ENCODE measurements at regions not wholly inside any gene's neighbourhood (a gene's known extent, or its start where the extent isn't known, plus 50 kb on each side); places are given as distances from the start of the nearest gene placed in this dataset.
"Not testable (repeated sequence)": the region's sequence is repeated elsewhere in the genome, so short reads cannot be mapped to it uniquely, and the experiment has no call there.

DNA sequence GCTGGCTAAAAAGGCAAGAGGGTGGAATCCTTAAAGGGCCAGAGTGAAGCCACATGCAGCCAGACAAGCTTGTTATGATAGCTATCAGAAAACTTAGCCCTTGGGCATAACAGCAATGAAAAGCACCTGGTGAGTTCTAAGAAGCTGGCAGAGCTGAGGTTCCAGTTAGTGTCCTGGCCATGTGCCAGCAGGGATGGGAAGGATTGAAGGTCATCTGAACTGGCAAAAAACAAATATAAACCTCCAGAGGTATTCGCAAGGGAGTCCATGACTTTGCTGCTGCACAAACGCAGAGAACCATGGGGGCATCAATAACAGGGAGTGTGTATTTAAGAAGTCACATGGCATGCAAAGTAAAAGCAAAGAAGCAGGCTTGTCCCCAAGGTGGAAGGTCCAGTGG is 208.9 kb downstream of the FAM47A start:
- Histone ChIP-seq H3K4me3 (ENCODE audit: insufficient read length, low read depth) (no peak overlapping the region), H3K9ac (ENCODE audit: insufficient read length, low read depth) (no peak overlapping the region), H3K4me1 (ENCODE audit: insufficient read depth, insufficient read length) (no peaks in the 10 kb centered on the region), H3K36me3 (ENCODE audit: insufficient read depth, insufficient read length, low read length) (no peaks in the 10 kb centered on the region), H3K9me3 (ENCODE audit: insufficient read depth, low read length) (peaks cover 8% of the 10 kb centered on the region; the same call in 1 of the 2 replicates), H3K27me3 (ENCODE audit: insufficient read depth, insufficient read length) (no peaks in the 10 kb centered on the region)
- no peak for DNase-seq (ENCODE audit: low read depth, low spot score)
- TF ChIP-seq ZNF274 (IDR thresholded peaks at IDR 0.05; ENCODE audit: low read depth, low read length), result no peak
- no peak for TF ChIP-seq YY1 (IDR thresholded peaks at IDR 0.05; ENCODE audit: insufficient read depth, insufficient read length)
- no peak for TF ChIP-seq SUZ12 (IDR thresholded peaks at IDR 0.05; ENCODE audit: extremely low read depth, insufficient read depth, insufficient read length)

DNA sequence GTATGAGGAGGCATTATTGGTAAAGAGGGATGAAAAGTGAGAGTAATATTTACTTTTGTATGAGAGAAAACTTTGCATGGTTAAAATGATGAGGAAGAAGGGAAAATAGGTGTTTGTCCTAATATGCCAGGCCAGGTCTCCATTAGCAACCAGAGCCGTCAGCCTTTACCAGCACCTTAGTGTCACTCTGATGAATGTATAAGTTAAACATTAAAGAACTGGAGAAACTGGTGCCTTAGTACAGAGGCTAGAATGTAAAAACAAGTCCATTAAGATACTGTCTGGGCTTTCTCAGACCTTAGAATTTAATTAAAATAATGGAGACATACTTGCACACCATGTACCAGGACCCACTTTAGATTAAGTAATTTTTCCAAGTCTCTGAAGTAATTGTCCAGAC is 222.3 kb downstream of the FAM47A start:
- Histone ChIP-seq H3K9ac (ENCODE audit: insufficient read length, low read depth) (no peak overlapping the region), H3K36me3 (ENCODE audit: insufficient read depth, insufficient read length, low read length) (no peaks in the 10 kb centered on the region), H3K4me1 (ENCODE audit: insufficient read depth, insufficient read length) (no peaks in the 10 kb centered on the region), H3K27me3 (ENCODE audit: insufficient read depth, insufficient read length) (peaks cover 9% of the 10 kb centered on the region), H3K4me3 (ENCODE audit: insufficient read length, low read depth) (no peak overlapping the region), H3K9me3 (ENCODE audit: insufficient read depth, low read length) (no peaks in the 10 kb centered on the region)
- TF ChIP-seq YY1 (IDR thresholded peaks at IDR 0.05; ENCODE audit: insufficient read depth, insufficient read length) (no peak), SUZ12 (IDR thresholded peaks at IDR 0.05; ENCODE audit: extremely low read depth, insufficient read depth, insufficient read length) (no peak)
- no peak for DNase-seq (ENCODE audit: low read depth, low spot score)

DNA sequence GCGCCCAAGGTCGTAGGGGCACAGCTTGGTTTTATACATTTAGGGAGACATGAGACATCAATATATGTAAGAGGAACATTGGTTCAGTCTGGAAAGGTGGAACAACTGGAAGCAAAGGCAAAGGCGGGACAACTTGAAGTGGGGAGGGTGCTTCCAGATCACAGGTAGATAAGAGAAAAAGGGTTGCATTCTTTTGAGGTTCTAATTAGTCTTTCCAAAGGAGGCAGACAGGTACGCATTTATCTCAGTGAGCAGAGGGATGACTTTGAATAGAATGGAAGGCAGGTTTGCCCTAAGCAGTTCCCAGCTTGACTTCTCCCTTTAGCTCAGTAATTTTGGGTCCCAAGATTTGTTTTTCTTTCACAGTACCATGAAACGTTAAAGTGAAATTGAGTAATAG is 223.2 kb downstream of the FAM47A start:
- Histone ChIP-seq H3K36me3 (ENCODE audit: insufficient read depth, insufficient read length, low read length) (no peaks in the 10 kb centered on the region), H3K4me3 (ENCODE audit: insufficient read length, low read depth) (no peak overlapping the region)

DNA sequence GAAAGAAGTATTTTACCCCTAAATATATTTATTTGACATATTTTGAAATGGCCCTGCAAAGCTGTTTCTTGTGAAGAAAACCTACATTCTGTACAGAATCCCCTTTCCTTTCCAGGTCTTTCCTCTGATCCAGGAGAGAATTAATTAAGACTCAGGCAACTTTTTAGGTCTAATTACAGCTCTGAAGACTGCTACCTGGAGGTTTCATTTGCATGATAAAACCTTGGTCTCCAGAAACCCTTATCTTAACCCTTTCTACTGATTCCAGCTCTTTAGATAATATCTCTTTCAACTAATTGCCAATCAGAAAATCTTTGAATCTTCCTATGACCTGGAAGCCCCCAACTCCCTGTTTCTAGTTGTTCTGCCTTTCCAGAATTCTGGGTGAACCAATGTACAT is 224.0 kb downstream of the FAM47A start:
- Histone ChIP-seq H3K36me3 (ENCODE audit: insufficient read depth, insufficient read length, low read length) (no peaks in the 10 kb centered on the region), H3K9me3 (ENCODE audit: insufficient read depth, low read length) (no peaks in the 10 kb centered on the region), H3K4me3 (ENCODE audit: insufficient read length, low read depth) (no peak overlapping the region), H3K27me3 (ENCODE audit: insufficient read depth, insufficient read length) (peaks cover 9% of the 10 kb centered on the region), H3K9ac (ENCODE audit: insufficient read length, low read depth) (no peak overlapping the region), H3K4me1 (ENCODE audit: insufficient read depth, insufficient read length) (no peaks in the 10 kb centered on the region)
- TF ChIP-seq SUZ12 (IDR thresholded peaks at IDR 0.05; ENCODE audit: extremely low read depth, insufficient read depth, insufficient read length), result no peak
- no peak for TF ChIP-seq YY1 (IDR thresholded peaks at IDR 0.05; ENCODE audit: insufficient read depth, insufficient read length)
- no peak for TF ChIP-seq ZNF274 (IDR thresholded peaks at IDR 0.05; ENCODE audit: low read depth, low read length)
- no peak for DNase-seq (ENCODE audit: low read depth, low spot score)

More for the DNA sequence above, 223.2 kb downstream of the FAM47A start:
- Histone ChIP-seq H3K27me3 (ENCODE audit: insufficient read depth, insufficient read length) (peaks cover 9% of the 10 kb centered on the region), H3K9me3 (ENCODE audit: insufficient read depth, low read length) (no peaks in the 10 kb centered on the region), H3K4me1 (ENCODE audit: insufficient read depth, insufficient read length) (no peaks in the 10 kb centered on the region), H3K9ac (ENCODE audit: insufficient read length, low read depth) (no peak overlapping the region)
- no peak for DNase-seq (ENCODE audit: low read depth, low spot score)
- TF ChIP-seq YY1 (IDR thresholded peaks at IDR 0.05; ENCODE audit: insufficient read depth, insufficient read length), result no peak
- TF ChIP-seq ZNF274 (IDR thresholded peaks at IDR 0.05; ENCODE audit: low read depth, low read length), result no peak
- TF ChIP-seq SUZ12 (IDR thresholded peaks at IDR 0.05; ENCODE audit: extremely low read depth, insufficient read depth, insufficient read length), result no peak

DNA sequence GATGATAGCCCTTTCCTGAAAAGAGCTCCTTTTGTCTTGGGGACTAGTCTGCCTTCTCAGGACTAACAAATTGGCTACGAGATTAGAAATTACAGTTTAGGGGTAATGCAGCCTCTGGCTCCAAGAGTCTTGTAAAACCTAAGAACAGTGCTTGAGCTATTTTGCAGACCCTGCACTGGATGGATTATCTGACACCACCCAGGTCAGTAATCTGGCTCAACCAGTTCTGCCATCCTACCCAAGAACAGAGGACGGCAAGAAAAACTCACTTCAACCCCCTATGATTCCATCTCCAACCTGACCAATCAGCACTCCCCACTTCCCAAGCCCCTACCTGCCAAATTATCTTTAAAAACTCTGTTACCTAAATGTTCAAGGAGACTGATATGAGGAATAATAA is 225.1 kb downstream of the FAM47A start:
- no peak overlapping the region for H3K4me3 ChIP-seq (ENCODE audit: insufficient read length, low read depth)
- H3K27me3 ChIP-seq (ENCODE audit: insufficient read depth, insufficient read length), result peaks cover 4% of the 10 kb centered on the region
- no peaks in the 10 kb centered on the region for H3K4me1 ChIP-seq (ENCODE audit: insufficient read depth, insufficient read length)
- no peaks in the 10 kb centered on the region for H3K9me3 ChIP-seq (ENCODE audit: insufficient read depth, low read length)
- DNase-seq (ENCODE audit: low read depth, low spot score), result no peak
- H3K36me3 ChIP-seq (ENCODE audit: insufficient read depth, insufficient read length, low read length), result no peaks in the 10 kb centered on the region
- no peak for TF ChIP-seq ZNF274 (IDR thresholded peaks at IDR 0.05; ENCODE audit: low read depth, low read length)
- TF ChIP-seq YY1 (IDR thresholded peaks at IDR 0.05; ENCODE audit: insufficient read depth, insufficient read length), result no peak
- TF ChIP-seq SUZ12 (IDR thresholded peaks at IDR 0.05; ENCODE audit: extremely low read depth, insufficient read depth, insufficient read length), result no peak
- H3K9ac ChIP-seq (ENCODE audit: insufficient read length, low read depth), result no peak overlapping the region

DNA sequence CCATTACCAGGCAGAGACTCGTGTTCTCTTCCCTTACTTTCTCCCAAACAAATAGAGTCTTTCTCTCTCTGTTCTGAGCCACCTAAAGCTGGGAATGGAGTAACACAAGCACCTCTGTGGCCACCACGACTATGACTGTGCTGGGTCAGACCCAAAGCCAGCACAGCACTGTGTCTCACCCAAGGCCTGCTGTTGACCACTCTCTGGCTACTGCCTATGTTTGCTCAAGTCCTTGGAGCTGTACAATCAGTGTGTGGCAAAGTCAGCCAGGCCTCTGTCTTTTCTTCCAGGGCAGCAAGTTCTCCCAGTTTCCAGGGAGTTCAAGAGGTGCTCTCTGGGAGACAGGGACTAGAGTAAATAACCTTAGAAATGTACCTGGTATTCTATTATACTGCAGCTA is 239.4 kb downstream of the FAM47A start:
- no peak for DNase-seq (ENCODE audit: low read depth, low spot score)
- Histone ChIP-seq H3K27me3 (ENCODE audit: insufficient read depth, insufficient read length) (no peaks in the 10 kb centered on the region), H3K4me1 (ENCODE audit: insufficient read depth, insufficient read length) (no peaks in the 10 kb centered on the region), H3K36me3 (ENCODE audit: insufficient read depth, insufficient read length, low read length) (no peaks in the 10 kb centered on the region), H3K4me3 (ENCODE audit: insufficient read length, low read depth) (no peak overlapping the region), H3K9ac (ENCODE audit: insufficient read length, low read depth) (no peak overlapping the region), H3K9me3 (ENCODE audit: insufficient read depth, low read length) (no peaks in the 10 kb centered on the region)
- TF ChIP-seq ZNF274 (IDR thresholded peaks at IDR 0.05; ENCODE audit: low read depth, low read length) (no peak), SUZ12 (IDR thresholded peaks at IDR 0.05; ENCODE audit: extremely low read depth, insufficient read depth, insufficient read length) (no peak), YY1 (IDR thresholded peaks at IDR 0.05; ENCODE audit: insufficient read depth, insufficient read length) (no peak)

DNA sequence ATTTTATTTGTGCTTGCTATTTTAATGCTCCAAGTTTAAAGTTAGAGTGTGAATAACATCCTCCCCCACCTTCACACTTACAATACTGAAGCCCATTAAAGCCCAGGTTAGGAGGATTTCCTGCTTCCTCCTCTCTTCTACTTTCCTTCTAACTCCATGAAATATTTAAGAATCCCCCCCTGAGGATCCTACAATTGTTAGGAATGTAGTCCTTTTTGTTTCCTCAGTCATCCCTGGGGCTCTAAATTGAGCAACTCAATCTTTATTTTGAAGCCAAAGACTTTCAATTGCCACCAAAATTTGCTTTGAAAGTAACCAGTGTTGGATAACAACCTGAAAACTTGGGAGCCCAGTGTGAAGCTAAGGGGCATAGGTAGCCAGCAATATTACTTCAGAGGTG is 276.9 kb downstream of the FAM47A start:
- H3K27me3 ChIP-seq (ENCODE audit: insufficient read depth, insufficient read length), result no peaks in the 10 kb centered on the region
- peak; percentile 43 for DNase-seq (ENCODE audit: low read depth, low spot score)
- H3K9ac ChIP-seq (ENCODE audit: insufficient read length, low read depth), result no peak overlapping the region
- H3K4me3 ChIP-seq (ENCODE audit: insufficient read length, low read depth), result no peak overlapping the region
- no peaks in the 10 kb centered on the region for H3K4me1 ChIP-seq (ENCODE audit: insufficient read depth, insufficient read length)
- H3K36me3 ChIP-seq (ENCODE audit: insufficient read depth, insufficient read length, low read length), result no peaks in the 10 kb centered on the region
- H3K9me3 ChIP-seq (ENCODE audit: insufficient read depth, low read length), result no peaks in the 10 kb centered on the region
- TF ChIP-seq SUZ12 (IDR thresholded peaks at IDR 0.05; ENCODE audit: extremely low read depth, insufficient read depth, insufficient read length), result no peak
- TF ChIP-seq YY1 (IDR thresholded peaks at IDR 0.05; ENCODE audit: insufficient read depth, insufficient read length), result no peak
- no peak for TF ChIP-seq ZNF274 (IDR thresholded peaks at IDR 0.05; ENCODE audit: low read depth, low read length)

DNA sequence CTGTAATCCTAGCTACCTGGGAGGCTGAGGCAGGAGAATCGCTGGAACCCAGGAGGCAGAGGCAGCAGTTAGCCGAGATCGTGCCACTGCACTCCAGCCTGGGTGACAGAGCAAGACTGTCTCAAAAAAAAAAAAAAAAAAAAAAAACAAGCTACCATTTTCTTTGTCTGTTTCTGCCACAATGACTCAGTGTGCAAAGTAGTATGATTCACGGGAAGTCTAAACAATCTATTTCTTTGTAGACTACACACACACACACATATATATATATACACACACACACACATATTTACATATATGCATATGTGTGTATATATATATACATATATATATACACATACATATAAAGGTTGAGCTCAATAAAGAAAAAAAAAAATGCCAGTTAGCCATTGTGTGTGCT is 280.0 kb downstream of the FAM47A start:
- not testable (repeated sequence) for H3K9ac ChIP-seq (ENCODE audit: insufficient read length, low read depth); H3K9me3 ChIP-seq (ENCODE audit: insufficient read depth, low read length); H3K36me3 ChIP-seq (ENCODE audit: insufficient read depth, insufficient read length, low read length); DNase-seq (ENCODE audit: low read depth, low spot score); H3K4me1 ChIP-seq (ENCODE audit: insufficient read depth, insufficient read length); H3K4me3 ChIP-seq (ENCODE audit: insufficient read length, low read depth); H3K27me3 ChIP-seq (ENCODE audit: insufficient read depth, insufficient read length)
